HG03469 (cell line): ENCODE measurements at regions not wholly inside any gene's neighbourhood (a gene's known extent, or its start where the extent isn't known, plus 50 kb on each side); places are given as distances from the start of the nearest gene placed in this dataset.
A peak's percentile ranks its signal among the peaks of the same experiment; 100 is the strongest.

Experiments
- ATAC-seq: cut with Tn5 transposase; IDR thresholded peaks from one replicate; pipeline ENCODE4 v1.9.1; 2021; ENCODE audit warnings: mild to moderate bottlenecking, moderate library complexity, moderate number of reproducible peaks; ENCODE audit not compliant: unreplicated experiment

DNA sequence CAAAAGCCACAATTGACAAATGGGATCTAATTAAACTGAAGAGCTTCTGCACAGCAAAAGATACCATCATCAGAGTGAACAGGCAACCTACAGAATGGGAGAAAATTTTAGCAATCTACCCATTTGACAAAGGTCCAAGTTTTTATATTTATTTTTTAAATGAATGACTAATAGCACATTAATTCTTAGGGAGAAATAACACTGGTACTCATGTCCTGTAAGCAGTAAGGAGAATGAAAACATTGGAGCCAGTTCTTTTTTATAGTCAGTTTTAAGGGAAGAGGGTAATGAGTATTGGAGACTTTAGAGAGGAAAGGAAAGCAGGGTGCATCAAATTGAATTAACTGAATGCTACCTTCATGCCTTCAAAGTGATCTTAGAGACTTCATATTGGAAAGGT, 404.7 kb upstream of the TGFBR2 start:
- no peak for ATAC-seq

DNA sequence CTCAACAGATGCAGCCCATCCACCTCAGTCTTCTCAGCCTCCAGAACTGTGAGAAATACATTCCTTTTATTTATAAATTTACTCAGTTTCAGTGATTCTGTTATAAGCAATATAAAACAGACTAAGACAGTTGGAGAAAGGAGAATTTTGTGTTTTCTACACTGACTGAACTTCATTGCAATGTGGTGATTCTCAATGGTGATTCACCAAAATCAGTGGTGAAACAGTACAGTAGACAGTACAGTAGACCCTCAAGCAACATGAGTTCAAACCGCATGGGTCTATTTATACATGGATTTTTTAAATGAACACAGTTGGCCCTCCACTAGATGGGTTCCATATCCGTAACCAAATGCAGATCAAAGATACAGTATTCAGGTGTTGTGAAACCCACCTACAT, 403.1 kb upstream of the TGFBR2 start:
- no peak for ATAC-seq

DNA sequence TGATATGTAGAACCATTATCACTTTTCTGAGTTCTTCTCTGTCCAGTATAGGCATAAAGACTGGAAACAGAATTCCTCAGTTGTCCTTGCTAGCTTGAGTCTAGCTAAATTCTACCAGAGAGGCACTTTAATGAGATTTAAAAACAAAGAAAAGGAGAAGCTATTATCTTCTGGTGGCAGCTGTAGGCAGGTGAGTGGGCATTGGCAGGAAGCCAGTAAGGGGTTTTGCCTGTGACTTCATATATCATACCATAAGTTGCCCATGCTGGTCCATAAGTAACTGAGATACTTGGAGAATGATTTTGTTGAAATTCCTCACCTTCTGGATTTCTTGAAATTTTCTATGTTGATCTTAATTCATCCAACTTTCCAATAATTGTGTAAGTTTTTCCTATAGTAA, 402.3 kb upstream of the TGFBR2 start:
- ATAC-seq, result no peak

DNA sequence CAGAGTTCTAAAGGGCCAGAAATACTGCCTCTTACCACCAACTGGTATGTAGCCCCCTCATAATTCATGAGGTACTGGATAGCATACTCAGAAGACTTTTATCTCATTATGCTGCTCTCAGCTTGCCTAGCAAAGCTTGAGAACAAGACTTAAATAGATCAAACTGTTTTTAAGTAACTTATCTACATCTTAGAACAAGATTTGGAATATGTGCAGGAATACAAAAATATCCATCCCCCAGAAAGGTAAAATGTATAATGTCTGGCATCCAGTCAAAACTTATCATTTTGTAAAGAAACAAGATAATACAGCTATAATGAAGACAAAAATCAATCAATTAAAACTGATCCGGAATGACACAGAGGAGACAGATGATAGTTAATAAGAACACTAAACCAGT, 400.4 kb upstream of the TGFBR2 start:
- no peak for ATAC-seq

DNA sequence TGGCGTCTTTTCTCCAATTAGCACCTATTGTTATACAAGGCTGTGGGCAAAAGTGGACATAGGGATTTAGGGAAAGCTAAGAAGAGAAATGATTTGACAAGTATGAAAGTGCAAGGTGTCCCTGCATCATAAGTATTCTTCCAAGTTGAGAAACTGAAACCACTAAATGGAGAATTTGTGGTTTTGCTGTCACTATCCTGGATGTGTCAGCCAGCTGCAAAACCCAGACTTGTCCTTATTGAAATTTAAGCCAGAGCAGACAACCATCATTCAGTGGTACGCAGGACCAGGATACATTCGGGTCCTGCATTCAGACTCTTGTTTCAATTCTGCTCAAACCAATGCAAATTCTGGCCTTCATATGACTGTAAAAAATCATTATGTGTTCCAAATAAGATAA, 384.8 kb upstream of the TGFBR2 start:
- ATAC-seq, result no peak

DNA sequence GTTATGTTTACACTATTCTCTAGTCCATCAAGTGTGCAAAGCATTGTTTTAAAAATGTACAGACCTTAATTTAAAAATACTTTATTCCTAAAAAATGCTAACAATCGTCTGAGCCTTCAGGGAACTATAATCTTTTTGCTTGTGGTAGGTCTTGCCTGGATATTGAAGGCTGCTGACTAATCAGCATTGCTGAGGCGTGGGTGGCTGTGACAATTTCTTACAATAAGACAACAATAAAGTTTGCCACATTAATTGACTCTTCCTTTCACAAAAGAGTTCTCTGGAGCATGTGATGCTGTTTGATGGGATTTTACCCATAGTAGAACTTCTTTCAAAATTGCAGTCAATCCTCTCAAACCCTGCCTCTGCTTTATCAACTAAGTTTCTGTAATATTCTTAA, 384.0 kb upstream of the TGFBR2 start:
- ATAC-seq, result no peak

DNA sequence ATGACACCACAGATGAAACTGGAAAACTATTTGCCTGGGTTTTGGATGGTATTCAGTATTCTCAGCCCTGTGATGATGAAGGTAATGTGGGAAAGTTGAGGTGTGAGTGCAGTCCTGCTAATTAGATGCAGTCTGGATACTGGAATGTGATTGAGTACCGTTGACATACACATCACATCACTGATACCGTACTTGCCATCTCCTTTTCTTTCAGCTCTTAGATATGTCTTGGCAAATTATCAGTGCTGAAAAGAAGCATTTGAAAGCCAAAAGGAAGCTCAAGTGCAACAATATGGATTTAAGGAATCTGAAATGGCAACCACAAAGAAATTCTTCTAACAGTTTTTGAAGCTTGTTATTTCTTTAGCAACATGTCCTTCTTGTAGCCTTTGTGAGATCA, 381.4 kb upstream of the TGFBR2 start:
- ATAC-seq, result no peak

DNA sequence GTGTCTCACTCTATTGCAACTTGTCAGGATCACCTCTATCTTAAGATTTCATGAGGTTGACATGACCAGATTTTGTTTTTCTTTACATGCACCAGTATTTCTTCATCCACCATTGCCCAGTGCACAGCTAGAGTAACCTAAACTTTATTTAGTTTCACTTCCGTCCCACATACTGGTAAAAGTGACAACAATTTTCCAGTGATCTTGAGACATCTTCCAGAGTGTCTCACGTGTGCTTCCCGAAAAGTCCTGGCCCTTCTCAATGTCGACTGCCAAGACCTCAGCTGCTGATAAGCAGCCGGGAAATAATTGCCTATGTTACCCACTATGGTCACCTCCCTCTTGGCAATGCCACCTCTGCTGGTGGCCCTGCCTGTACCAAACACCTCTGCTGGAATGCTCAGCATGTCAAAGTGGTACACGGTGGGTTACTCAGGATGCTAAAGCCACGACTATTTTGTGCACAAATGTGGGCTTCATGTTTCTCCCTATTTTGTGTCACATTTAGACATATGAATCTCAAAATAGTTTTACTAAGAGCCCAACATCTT, 379.7 kb upstream of the TGFBR2 start:
- no peak for ATAC-seq

DNA sequence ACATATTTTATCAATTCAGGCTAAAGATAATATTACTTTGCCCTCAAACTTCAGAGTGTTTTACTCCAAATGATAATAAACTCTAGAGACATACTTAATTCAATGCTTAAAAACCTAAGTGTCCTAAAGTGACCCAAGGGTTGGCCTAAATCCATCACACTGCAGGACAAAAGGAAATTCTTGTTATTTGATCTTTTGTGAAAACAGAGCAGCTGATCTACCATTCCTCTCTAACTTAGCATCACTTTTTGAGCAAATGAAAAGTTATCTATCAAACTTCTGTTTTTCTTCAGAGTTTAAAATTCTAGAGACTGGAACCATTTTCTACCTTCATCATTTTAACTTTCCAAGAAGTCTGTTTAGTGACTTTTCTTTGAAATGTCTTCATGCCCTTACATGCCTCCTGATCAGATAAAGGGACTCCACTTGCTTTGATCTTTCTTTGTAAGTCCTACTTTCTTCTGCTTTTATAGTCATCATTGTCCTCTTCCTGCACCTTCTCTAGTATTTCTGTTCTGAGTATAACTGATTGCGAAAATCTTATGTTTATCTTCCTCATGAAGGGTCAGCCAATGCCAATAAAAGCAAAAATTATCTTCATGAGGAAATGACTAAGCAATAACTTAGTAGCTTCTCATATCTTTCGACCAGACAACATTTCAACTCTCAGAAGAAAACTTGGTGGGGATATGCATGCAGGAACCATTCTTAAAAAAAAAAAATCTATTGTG, 378.7 kb upstream of the TGFBR2 start:
- no peak for ATAC-seq

DNA sequence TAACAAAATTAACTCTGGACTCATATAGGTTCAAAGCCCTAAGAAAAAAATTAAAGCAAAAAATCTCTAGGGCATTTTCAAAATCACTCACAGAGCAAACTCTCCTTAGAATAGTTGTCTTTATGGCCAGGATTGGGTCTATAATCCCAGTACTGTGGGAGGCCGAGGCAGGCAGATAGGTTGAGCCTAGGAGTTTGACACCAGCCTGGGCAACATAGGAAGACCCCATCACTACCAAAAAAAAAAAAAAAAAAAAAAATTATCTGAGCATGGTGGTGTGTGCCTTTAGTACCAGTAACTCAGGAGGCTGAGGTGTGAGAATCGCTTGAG, 378.1 kb upstream of the TGFBR2 start:
- no peak for ATAC-seq

DNA sequence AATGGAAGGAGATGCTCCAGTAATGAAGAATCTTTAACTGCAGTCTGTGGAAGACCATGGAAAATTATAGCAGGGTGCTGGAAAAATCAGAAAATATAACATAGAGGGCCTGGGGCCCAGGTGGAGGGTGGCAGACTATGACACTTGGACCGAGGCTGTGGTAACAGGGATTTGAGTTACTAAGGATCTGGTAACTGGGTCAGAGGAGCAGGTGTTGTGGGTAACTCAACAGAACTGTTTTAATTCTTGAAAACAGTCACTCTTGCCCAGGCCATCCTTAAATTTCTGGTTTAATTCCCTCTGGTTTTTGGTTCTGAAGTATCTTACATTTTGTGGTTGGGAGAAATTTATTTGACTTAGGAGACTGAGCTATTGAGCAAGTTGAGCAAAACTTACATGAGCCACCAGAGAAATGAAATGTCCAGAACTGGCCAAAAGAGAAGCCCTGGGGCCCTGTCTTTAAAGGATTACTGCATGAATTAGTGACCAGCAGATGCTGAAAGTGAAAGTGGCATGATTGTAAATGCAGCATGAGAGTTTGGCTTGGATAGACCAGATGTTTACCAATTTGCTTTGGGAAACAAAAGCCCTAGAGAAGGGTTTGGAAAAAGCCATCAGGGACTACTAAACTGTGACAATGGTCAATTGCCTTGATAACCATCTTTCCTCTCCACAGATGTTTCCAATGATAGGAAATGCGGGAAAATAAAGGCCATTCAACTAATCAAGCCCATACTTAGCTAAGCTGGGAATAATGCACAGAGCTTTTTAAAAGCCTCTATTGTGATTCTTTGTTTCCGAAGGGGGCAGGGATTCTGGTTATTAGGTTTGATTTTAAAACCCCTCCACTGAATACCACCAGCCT, 374.9 kb upstream of the TGFBR2 start:
- no peak for ATAC-seq

DNA sequence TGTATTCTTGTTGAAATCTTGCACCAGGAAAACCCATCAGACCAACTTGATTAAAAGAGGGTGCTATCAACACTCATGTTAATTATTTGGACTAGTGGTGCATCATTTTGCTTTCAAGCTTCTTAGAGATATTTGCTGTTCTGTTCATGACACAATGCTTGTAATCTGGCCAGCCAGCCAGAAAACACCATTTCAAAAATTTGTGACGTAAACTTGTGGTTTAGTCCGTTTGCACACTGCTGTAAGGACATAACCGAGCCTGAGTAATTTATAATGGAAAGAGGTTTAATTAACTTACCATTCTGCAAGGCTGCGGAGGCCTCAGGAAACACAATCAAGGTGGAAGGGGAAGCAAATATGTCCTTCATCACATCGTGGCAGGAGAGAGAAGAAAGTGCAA, 374.3 kb upstream of the TGFBR2 start:
- no peak for ATAC-seq

DNA sequence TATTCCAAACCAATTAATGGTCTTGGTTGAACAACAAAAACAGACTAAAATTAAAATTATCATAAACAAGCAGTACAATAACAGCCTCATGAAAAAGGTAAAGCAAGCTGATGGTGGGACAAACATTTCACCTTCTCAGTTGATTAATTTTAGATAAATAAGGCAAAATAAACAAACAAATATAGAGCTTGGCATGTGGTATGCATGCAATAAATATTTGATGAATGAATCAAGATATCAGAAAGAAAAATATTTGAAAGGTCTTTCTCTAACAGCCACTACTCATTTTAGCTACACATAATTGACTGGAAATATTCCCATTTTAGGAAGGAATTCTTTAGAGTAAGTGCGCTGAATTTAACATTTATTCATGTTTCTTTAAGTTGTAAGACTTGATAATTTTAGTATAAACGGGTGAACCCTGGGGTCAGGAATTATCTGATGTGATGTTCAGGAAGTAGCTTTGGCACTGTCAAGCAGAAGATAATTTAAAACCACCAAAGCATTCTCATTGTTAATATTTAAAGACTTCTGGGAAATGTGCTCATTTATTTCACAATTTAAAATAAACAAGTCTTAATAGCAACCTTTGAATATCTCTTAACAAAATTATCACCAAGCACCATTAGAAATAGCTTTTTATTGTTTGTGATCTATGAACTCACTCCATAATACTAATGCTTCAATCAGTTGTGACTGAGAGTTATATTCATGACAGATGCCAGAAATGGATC, 372.3 kb upstream of the TGFBR2 start:
- ATAC-seq, result no peak

DNA sequence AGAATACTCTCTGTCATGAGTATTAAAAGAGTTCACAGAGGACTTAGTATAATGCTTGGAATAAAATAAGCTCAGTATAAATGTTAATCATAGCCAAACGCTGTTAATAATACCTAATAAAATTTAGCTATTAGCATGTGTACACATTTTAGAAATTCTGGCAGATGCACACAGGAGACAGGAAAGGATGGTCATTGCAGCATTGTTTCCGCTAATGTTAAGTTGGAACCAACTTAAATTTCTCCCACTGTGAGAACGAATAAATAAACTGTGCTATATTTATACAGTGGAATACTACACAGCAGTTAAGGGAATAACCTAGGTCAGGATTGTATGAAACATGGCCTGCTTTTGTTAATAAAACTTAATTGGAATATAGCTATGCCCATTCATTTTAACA, 370.4 kb upstream of the TGFBR2 start:
- no peak for ATAC-seq

DNA sequence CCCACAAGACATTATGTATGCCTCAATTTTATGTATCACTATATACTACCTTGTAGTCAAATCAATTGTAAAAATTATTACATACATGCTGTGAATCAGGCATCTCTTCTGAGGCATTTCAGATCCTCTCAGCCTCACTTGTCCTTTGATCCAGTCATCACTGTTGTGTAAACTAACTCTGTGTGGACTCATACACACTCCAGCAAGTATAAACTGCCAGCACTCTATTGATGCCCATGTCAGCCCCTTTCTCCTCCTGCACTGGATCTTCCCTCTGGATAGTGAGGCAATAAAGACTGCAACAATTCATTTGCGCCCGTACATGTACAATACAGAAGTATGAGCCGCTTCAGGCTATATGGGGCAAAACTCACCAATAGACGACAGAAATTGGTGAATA, 364.7 kb upstream of the TGFBR2 start:
- ATAC-seq, result no peak

DNA sequence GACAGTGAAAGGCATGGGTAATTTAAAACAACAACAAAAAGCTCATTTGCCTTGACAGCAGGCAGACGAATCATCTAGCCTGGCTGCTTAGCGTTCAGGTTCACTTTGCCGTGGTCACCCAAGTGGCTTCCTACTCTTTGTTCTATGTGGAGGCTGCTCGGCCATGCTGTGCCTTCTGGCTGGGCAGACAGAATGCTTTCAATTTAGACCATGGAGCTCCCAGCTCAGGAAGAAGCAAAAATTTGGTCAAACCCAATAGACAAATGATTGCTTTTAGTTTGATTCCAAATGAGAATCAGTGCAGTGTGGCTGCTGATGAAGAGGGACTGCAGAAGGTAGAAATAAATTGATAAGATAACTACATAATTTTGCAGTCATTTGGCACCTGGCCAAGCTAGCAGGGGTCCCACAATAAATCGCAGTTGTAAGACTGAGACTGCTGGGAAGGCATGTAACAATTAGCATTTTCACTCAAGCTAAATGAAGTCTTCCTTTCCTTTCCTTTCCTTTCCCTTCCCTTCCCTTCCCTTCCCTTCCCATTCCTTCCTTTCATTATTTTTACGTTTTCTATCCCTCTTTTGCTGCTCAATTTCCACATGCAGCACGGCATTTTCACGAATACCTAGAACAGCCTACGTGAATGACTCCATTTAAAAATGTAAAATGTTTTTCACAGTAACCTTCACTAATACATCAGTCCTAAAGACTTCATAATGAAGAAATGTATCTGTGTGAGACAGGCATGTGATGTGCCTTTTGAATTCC, 360.4 kb upstream of the TGFBR2 start:
- no peak for ATAC-seq

DNA sequence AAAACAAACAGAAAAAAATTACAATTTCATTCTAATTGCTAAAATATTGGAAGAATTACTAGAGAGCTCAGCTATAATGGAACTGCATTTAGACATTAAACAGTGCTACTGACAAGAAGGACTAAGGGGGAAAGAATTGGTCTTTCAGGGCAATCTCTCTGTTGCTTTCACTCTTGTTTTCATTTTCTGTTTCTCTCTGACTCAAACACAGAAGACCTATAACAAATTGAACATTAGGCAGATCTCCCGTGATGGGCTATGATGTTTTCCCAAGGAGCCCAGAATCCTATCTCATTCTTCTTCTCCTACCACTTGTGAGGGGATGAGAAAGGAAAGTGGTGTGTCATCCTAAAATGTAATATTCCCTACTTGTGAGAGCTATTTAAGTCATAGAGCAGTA, 358.0 kb upstream of the TGFBR2 start:
- ATAC-seq, result peak; percentile 80

DNA sequence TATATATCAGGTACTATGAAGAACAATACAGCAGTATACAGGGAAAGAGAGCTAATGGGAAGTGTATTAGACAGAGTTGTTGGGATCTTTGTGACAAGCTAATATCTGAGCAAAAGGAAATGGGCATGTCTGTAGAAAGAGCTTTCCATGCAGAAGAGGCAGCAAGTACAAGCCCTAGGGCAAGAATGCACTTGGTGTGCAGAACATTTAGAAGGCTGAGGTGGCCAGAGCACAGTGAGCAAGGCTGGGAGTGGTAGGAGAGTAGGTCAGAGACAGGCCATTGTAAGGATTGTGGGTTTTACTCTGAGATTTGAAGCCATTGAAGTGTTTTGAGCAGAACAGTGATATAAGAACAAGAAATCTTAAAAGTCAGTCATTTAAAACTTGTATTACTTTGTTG, 353.9 kb upstream of the TGFBR2 start:
- no peak for ATAC-seq

DNA sequence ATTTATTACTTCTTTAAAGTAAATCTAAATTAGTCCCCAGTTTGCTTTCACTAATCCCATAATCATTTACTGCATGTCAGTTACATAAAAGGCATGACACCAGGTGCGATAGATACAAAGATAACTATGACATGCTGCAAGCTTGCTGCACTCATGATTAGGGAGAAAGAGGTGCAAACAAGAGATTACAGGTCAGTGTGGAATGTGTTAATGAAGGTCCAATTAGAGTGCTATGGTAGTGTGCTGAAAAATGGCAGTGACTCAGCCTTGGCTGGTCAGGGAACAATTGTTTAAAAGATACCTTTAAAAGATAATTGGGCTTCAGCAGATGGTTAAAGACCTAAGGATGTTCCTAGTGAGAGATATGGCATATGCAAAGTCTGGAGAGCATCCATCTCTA, 352.6 kb upstream of the TGFBR2 start:
- ATAC-seq, result no peak

DNA sequence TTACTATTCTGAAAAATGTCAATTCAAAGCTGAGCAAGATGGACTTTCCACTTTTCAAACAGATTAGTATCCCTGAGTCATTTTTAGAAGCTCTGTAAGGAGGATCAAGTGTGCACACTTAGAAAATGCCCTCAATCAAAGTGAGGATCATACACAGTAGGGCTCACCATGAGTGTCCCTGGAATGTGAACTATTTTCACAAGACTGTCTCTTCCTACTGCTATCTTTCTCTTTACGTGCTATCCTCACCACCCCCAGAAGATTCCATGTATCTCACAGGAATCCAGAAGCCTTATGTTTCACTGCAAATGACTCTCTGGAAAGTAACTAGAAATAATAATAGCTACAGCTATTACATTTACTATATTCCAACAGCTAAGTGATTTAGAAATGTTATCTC, 349.9 kb upstream of the TGFBR2 start:
- ATAC-seq, result no peak
